ENCODE measurements at regions not wholly inside any gene's neighbourhood (a gene's known extent, or its start where the extent isn't known, plus 50 kb on each side); places are given as distances from the start of the nearest gene placed in this dataset.

DNA sequence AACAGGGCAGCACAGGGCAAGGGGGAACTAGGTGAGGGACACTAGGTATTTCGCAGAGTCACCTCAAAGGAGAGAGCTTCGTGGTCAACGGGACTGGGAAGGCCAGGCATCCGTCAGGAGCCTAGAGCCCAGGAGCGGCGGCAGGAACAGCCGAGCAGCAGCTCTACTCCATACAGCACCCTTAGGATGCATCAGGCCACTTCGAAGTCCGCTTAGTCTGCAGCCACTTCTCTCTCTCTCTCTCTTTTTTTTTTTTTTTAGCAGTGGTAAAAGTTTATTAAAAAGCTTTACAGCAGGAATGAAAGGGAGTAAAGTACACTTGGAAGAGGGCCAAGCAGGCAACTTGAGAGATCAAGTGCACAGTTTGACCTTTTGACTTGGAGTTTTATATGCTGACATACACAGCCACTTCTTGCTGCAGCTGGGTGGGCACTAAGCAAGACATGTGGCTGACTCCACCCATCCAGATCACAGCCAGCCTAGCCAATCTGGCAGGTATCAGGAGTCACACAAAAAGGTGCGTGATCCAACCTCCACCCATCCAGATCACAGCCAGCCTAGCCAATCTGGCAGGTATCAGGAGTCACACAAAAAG, 209.7 kb upstream of the RADX start:
- Mint-ChIP-seq H3K4me1 (no peaks in the 10 kb centered on the region), H3K27me3 (no peaks in the 10 kb centered on the region), H3K9me3 (no peaks in the 10 kb centered on the region), H3K36me3 (ENCODE audit: low read depth) (no peaks in the 10 kb centered on the region), H3K4me3 (no peak overlapping the region), H3K27ac (no peak overlapping the region)
- no peak for DNase-seq
- intact Hi-C loops (cut with micrococcal nuclease): no loop called here

- H3K27ac Mint-ChIP-seq: no peak overlapping the region
- no peaks in the 10 kb centered on the region for H3K9me3 Mint-ChIP-seq
- H3K27me3 Mint-ChIP-seq: no peaks in the 10 kb centered on the region
- no peak for DNase-seq
- intact Hi-C loops (cut with micrococcal nuclease): no loop called here
- no peak overlapping the region for H3K4me3 Mint-ChIP-seq
- no peaks in the 10 kb centered on the region for H3K4me1 Mint-ChIP-seq
- no peaks in the 10 kb centered on the region for H3K36me3 Mint-ChIP-seq (ENCODE audit: low read depth)
These were observed 207.3 kb upstream of the RADX start for GRCh38 chrX:106404512-106404911.

DNA sequence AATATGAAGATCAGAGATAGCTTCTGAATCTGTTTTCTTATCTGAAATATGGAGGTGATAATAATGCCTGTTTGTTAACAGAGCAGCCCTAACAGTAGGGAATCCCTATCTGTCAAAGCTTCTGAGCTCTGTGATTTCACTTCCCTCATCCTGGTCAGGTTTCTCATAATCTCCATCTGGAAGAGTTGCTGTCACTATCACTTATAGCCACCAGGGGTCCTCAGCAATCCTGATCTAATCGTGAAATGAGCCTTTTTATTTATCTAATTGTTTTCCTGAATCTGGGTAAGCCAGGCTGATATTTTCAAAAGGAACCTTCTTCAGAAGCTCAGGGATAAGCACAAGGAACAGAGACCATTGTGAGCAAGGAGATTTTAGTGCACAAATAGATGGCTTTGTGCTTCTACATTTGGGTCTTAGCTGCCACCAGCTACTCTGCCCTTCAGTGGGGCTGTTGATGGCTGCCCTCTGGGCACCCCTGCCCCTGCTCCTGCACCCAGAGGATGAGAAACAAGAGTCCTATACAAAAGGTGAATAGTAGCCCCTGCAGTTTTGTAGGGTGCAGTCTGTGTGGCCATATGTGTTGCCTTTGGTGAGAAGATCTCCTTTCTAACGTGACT, 196.4 kb upstream of the RADX start:
- no peaks in the 10 kb centered on the region for H3K36me3 Mint-ChIP-seq (ENCODE audit: low read depth)
- no peaks in the 10 kb centered on the region for H3K27me3 Mint-ChIP-seq
- intact Hi-C loops (cut with micrococcal nuclease): no loop called here
- no peaks in the 10 kb centered on the region for H3K9me3 Mint-ChIP-seq
- H3K27ac Mint-ChIP-seq: no peak overlapping the region
- H3K4me3 Mint-ChIP-seq: no peak overlapping the region
- DNase-seq: peak; percentile 53
- no peaks in the 10 kb centered on the region for H3K4me1 Mint-ChIP-seq

GRCh38 chrX:106436691-106437090, 175.1 kb upstream of the RADX start:
- no peak for DNase-seq
- peaks cover 2% of the 10 kb centered on the region for H3K27me3 Mint-ChIP-seq
- no peaks in the 10 kb centered on the region for H3K9me3 Mint-ChIP-seq
- H3K4me3 Mint-ChIP-seq: no peak overlapping the region
- intact Hi-C loops (cut with micrococcal nuclease): no loop called here
- H3K4me1 Mint-ChIP-seq: no peaks in the 10 kb centered on the region
- H3K36me3 Mint-ChIP-seq (ENCODE audit: low read depth): no peaks in the 10 kb centered on the region
- H3K27ac Mint-ChIP-seq: no peak overlapping the region

DNA sequence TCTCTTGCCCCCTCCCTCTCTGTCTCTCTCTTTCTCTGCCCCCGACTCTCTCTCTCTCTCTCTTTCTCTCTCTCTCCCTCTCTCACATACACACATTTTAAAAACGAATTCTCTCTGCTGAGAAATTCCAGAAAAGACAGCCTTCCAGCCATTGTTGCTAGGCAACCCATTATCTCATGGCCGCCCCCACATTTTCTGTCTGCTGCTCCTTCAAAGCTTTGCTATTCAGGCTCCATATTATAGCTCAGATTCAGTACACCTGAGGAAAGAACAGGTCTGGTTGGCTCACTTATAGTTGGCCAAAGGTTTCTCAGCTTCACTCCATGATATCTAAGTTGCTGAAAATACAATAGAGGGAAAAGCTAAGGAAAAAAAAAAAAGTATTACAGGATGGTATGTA, 174.4 kb upstream of the RADX start:
- Mint-ChIP-seq H3K9me3 (no peaks in the 10 kb centered on the region), H3K36me3 (ENCODE audit: low read depth) (no peaks in the 10 kb centered on the region), H3K4me1 (no peaks in the 10 kb centered on the region), H3K4me3 (no peak overlapping the region), H3K27me3 (peaks cover 2% of the 10 kb centered on the region), H3K27ac (no peak overlapping the region)
- intact Hi-C loops (cut with micrococcal nuclease): no loop called here
- no peak for DNase-seq

GRCh38 chrX:106450405-106450804, 161.4 kb upstream of the RADX start:
- Mint-ChIP-seq H3K36me3 (ENCODE audit: low read depth) (no peaks in the 10 kb centered on the region), H3K27me3 (peaks cover 1% of the 10 kb centered on the region), H3K9me3 (no peaks in the 10 kb centered on the region), H3K4me3 (no peak overlapping the region), H3K27ac (no peak overlapping the region), H3K4me1 (no peaks in the 10 kb centered on the region)
- intact Hi-C loops (cut with micrococcal nuclease): no loop called here
- DNase-seq: no peak

DNA sequence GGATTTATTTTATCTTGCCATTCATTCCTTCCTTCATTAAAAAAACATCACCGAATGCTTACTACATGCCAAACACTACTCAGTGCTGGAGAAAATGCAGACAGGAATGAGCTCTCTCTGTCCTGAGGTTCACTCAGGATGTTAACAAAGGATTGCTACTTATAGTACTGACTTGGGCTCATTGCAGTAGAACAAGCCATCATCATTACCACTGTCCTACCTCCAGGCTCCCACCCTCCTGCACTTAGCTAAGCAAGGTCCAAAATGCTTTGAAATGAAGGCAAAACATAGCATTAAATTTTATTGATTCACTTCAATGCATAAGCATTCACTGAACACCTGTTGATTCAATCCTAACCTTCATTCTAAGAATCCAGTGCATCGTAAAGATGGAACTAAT, 159.8 kb upstream of the RADX start:
- intact Hi-C loops (cut with micrococcal nuclease): no loop called here

DNA sequence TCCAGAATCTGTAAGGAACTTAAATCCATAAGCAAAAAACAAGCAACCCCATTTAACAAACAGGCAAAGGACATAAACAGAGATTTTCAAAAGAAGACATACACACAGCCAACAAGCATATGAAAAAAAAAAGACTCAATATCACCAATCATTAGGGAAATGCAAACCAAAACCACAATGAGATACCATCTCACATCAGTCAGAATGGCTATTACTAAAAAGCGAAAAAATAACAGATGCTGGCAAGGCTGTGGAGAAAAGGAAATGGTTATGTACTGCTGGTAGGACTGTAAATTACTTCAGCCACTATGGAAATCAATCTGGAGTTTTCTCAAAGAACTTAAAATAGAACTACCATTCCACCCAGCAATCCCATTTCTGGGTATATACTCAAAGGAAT, 156.8 kb upstream of the RADX start:
- Mint-ChIP-seq H3K4me1 (no peaks in the 10 kb centered on the region), H3K27ac (no peak overlapping the region)

More for the DNA sequence above, 159.8 kb upstream of the RADX start:
- H3K9me3 Mint-ChIP-seq: no peaks in the 10 kb centered on the region
- no peak overlapping the region for H3K27ac Mint-ChIP-seq
- DNase-seq: no peak
- no peaks in the 10 kb centered on the region for H3K36me3 Mint-ChIP-seq (ENCODE audit: low read depth)
- peaks cover 1% of the 10 kb centered on the region for H3K27me3 Mint-ChIP-seq
- H3K4me3 Mint-ChIP-seq: no peak overlapping the region
- H3K4me1 Mint-ChIP-seq: no peaks in the 10 kb centered on the region

GRCh38 chrX:106457802-106458201, 154.0 kb upstream of the RADX start:
- no peak for DNase-seq
- no peaks in the 10 kb centered on the region for H3K36me3 Mint-ChIP-seq (ENCODE audit: low read depth)
- peaks cover 1% of the 10 kb centered on the region for H3K27me3 Mint-ChIP-seq
- H3K9me3 Mint-ChIP-seq: no peaks in the 10 kb centered on the region
- intact Hi-C loops (cut with micrococcal nuclease): loop anchor here (5.0 kb wide), 1 partner anchor 39 kb away; no protein-coding TSS in a partner anchor
- no peaks in the 10 kb centered on the region for H3K4me1 Mint-ChIP-seq
- no peak overlapping the region for H3K27ac Mint-ChIP-seq
- no peak overlapping the region for H3K4me3 Mint-ChIP-seq

More for the DNA sequence above, 156.8 kb upstream of the RADX start:
- Mint-ChIP-seq H3K4me3 (no peak overlapping the region), H3K9me3 (no peaks in the 10 kb centered on the region), H3K27me3 (peaks cover 1% of the 10 kb centered on the region), H3K36me3 (ENCODE audit: low read depth) (no peaks in the 10 kb centered on the region)
- intact Hi-C loops (cut with micrococcal nuclease): loop anchor here (2.0 to 5.0 kb wide), 2 partner anchors 30 to 42 kb away; no protein-coding TSS in a partner anchor
- DNase-seq: no peak

GRCh38 chrX:106467422-106467821, 144.4 kb upstream of the RADX start:
- Mint-ChIP-seq H3K9me3 (no peaks in the 10 kb centered on the region), H3K27me3 (peaks cover 1% of the 10 kb centered on the region), H3K27ac (no peak overlapping the region), H3K36me3 (ENCODE audit: low read depth) (no peaks in the 10 kb centered on the region), H3K4me3 (no peak overlapping the region), H3K4me1 (no peaks in the 10 kb centered on the region)
- intact Hi-C loops (cut with micrococcal nuclease): loop anchor here (10.0 kb wide), 1 partner anchor 303 kb away; the partner anchor contains the start of gene PWWP3B
- DNase-seq: no peak

- no peaks in the 10 kb centered on the region for H3K4me1 Mint-ChIP-seq
These were observed 143.8 kb upstream of the RADX start for GRCh38 chrX:106467943-106468342.

DNA sequence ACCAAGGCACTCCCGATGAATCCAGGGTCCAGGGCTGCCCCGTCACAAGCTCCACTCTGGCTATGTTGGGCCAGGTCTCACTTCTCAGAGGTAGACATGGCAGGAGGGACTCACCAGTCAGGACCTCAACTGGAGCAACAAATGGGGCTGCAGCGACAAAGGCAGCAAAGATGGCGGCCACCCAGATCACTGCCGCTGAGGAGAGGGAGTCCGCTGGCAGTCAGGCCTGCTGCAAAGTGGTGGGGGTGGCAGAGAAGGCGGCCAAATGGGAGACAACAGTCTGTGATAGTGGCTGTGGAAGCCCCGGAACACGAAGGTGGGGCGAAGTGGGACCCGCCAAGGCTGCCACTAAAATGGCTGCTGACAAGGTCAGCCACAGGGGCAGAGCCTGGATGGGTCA, 143.3 kb upstream of the RADX start:
- no peaks in the 10 kb centered on the region for H3K9me3 Mint-ChIP-seq
- no peaks in the 10 kb centered on the region for H3K4me1 Mint-ChIP-seq
- no peak for DNase-seq
- H3K27me3 Mint-ChIP-seq: peaks cover 1% of the 10 kb centered on the region
- no peaks in the 10 kb centered on the region for H3K36me3 Mint-ChIP-seq (ENCODE audit: low read depth)
- no peak overlapping the region for H3K4me3 Mint-ChIP-seq
- H3K27ac Mint-ChIP-seq: no peak overlapping the region
- intact Hi-C loops (cut with micrococcal nuclease): loop anchor here (10.0 kb wide), 1 partner anchor 304 kb away; the partner anchor contains the start of gene PWWP3B

More at GRCh38 chrX:106467943-106468342, 143.8 kb upstream of the RADX start:
- Mint-ChIP-seq H3K27me3 (peaks cover 1% of the 10 kb centered on the region), H3K9me3 (no peaks in the 10 kb centered on the region), H3K4me3 (no peak overlapping the region), H3K27ac (no peak overlapping the region), H3K36me3 (ENCODE audit: low read depth) (no peaks in the 10 kb centered on the region)
- DNase-seq: no peak
- intact Hi-C loops (cut with micrococcal nuclease): loop anchor here (10.0 kb wide), 1 partner anchor 303 kb away; the partner anchor contains the start of gene PWWP3B

DNA sequence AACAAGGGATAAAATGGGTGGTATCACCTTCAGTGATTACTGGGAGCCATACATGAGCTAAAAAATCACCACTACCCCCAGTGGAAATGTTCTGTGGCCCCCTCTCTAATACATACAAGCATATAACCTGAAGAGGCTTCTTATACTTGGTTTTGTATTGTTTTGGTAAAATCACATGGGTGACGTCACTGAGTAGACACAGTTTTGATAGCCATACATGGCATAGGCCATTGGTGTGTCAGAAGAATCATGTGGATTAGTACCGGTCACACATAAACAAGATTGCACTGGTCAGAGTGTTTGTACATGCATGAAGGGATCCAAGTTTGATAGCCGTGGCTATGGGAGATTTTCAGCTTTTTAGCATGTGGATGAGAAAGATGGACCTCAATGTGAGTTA, 131.9 kb upstream of the RADX start:
- Mint-ChIP-seq H3K36me3 (ENCODE audit: low read depth) (no peaks in the 10 kb centered on the region), H3K27me3 (no peaks in the 10 kb centered on the region), H3K9me3 (no peaks in the 10 kb centered on the region), H3K4me1 (peaks cover 11% of the 10 kb centered on the region), H3K27ac (no peak overlapping the region), H3K4me3 (no peak overlapping the region)
- intact Hi-C loops (cut with micrococcal nuclease): loop anchor here (10.0 kb wide), 1 partner anchor 635 kb away; the partner anchor contains the start of gene RBM41
- DNase-seq: no peak

GRCh38 chrX:106481341-106481740, 130.4 kb upstream of the RADX start:
- no peak overlapping the region for H3K4me3 Mint-ChIP-seq
- peak; percentile 81 for DNase-seq
- H3K4me1 Mint-ChIP-seq: peaks cover 16% of the 10 kb centered on the region

More at GRCh38 chrX:106481341-106481740, 130.4 kb upstream of the RADX start:
- H3K9me3 Mint-ChIP-seq: no peaks in the 10 kb centered on the region
- intact Hi-C loops (cut with micrococcal nuclease): loop anchor here (1.0 to 10.0 kb wide), 2 partner anchors 309 to 633 kb away; partner anchors contain the start of gene RBM41
- no peak overlapping the region for H3K27ac Mint-ChIP-seq
- H3K36me3 Mint-ChIP-seq (ENCODE audit: low read depth): no peaks in the 10 kb centered on the region
- H3K27me3 Mint-ChIP-seq: no peaks in the 10 kb centered on the region

Measured in activated CD4-positive, alpha-beta T cell treated with anti-CD3 and anti-CD28 coated beads, Interleukin-2, amount 10 ng/mL, durations not matched to agents 24 days and 14 days (primary cell).